ENCODE measurements at regions not wholly inside any gene's neighbourhood (a gene's known extent, or its start where the extent isn't known, plus 50 kb on each side); places are given as distances from the start of the nearest gene placed in this dataset.

- no peak overlapping the region for H3K4me3 ChIP-seq (ENCODE audit: low read length in 2 of 2)
- H3K9ac ChIP-seq (ENCODE audit: low read length in 2 of 2), result no peak overlapping the region
- H3K4me1 ChIP-seq (ENCODE audit: control insufficient read depth, insufficient read depth, low read length), result no peaks in the 10 kb centered on the region
- H3K27ac ChIP-seq (ENCODE audit: low read length), result no peak overlapping the region
- no peaks in the 10 kb centered on the region for H3K9me3 ChIP-seq (ENCODE audit: control insufficient read depth in 2 of 2, low read length in 2 of 2)
- no peaks in the 10 kb centered on the region for H3K36me3 ChIP-seq (ENCODE audit: control insufficient read depth in 2 of 2, insufficient read depth in 2 of 2, low read length in 2 of 2)
- no peaks in the 10 kb centered on the region for H3K27me3 ChIP-seq (ENCODE audit: control insufficient read depth in 1 of 2, insufficient read depth in 2 of 2, low read length in 2 of 2)
Observed at GRCh38 chrX:131942034-131942433, 81.1 kb upstream of the STK26 start.

GRCh38 chrX:131944936-131945902, 77.9 kb upstream of the STK26 start:
- Histone ChIP-seq H3K27me3 (ENCODE audit: control insufficient read depth in 1 of 2, insufficient read depth in 2 of 2, low read length in 2 of 2) (no peaks in the 10 kb centered on the region), H3K27ac (ENCODE audit: low read length) (no peak overlapping the region), H3K9ac (ENCODE audit: low read length in 2 of 2) (no peak overlapping the region), H3K36me3 (ENCODE audit: control insufficient read depth in 2 of 2, insufficient read depth in 2 of 2, low read length in 2 of 2) (no peaks in the 10 kb centered on the region), H3K9me3 (ENCODE audit: control insufficient read depth in 2 of 2, low read length in 2 of 2) (no peaks in the 10 kb centered on the region), H3K4me3 (ENCODE audit: low read length in 2 of 2) (no peak overlapping the region), H3K4me1 (ENCODE audit: control insufficient read depth, insufficient read depth, low read length) (no peaks in the 10 kb centered on the region)

- H3K36me3 ChIP-seq (ENCODE audit: control insufficient read depth in 2 of 2, insufficient read depth in 2 of 2, low read length in 2 of 2), result no peaks in the 10 kb centered on the region
- H3K27me3 ChIP-seq (ENCODE audit: control insufficient read depth in 1 of 2, insufficient read depth in 2 of 2, low read length in 2 of 2), result no peaks in the 10 kb centered on the region
- H3K4me3 ChIP-seq (ENCODE audit: low read length in 2 of 2), result no peak overlapping the region
- no peaks in the 10 kb centered on the region for H3K9me3 ChIP-seq (ENCODE audit: control insufficient read depth in 2 of 2, low read length in 2 of 2)
- no peak overlapping the region for H3K27ac ChIP-seq (ENCODE audit: low read length)
- H3K4me1 ChIP-seq (ENCODE audit: control insufficient read depth, insufficient read depth, low read length), result no peaks in the 10 kb centered on the region
- H3K9ac ChIP-seq (ENCODE audit: low read length in 2 of 2), result no peak overlapping the region
Observed at GRCh38 chrX:131951166-131951565, 71.9 kb upstream of the STK26 start.

- Histone ChIP-seq H3K9me3 (ENCODE audit: control insufficient read depth in 2 of 2, low read length in 2 of 2) (no peaks in the 10 kb centered on the region), H3K9ac (ENCODE audit: low read length in 2 of 2) (no peak overlapping the region), H3K4me1 (ENCODE audit: control insufficient read depth, insufficient read depth, low read length) (no peaks in the 10 kb centered on the region), H3K27ac (ENCODE audit: low read length) (no peak overlapping the region), H3K36me3 (ENCODE audit: control insufficient read depth in 2 of 2, insufficient read depth in 2 of 2, low read length in 2 of 2) (no peaks in the 10 kb centered on the region), H3K27me3 (ENCODE audit: control insufficient read depth in 1 of 2, insufficient read depth in 2 of 2, low read length in 2 of 2) (no peaks in the 10 kb centered on the region), H3K4me3 (ENCODE audit: low read length in 2 of 2) (no peak overlapping the region)
Observed at GRCh38 chrX:131955099-131955777, 67.9 kb upstream of the STK26 start.

GRCh38 chrX:131958724-131959123, 64.4 kb upstream of the STK26 start:
- no peak overlapping the region for H3K9ac ChIP-seq (ENCODE audit: low read length in 2 of 2)
- H3K9me3 ChIP-seq (ENCODE audit: control insufficient read depth in 2 of 2, low read length in 2 of 2), result no peaks in the 10 kb centered on the region
- H3K4me3 ChIP-seq (ENCODE audit: low read length in 2 of 2), result no peak overlapping the region
- H3K27me3 ChIP-seq (ENCODE audit: control insufficient read depth in 1 of 2, insufficient read depth in 2 of 2, low read length in 2 of 2), result no peaks in the 10 kb centered on the region
- no peaks in the 10 kb centered on the region for H3K36me3 ChIP-seq (ENCODE audit: control insufficient read depth in 2 of 2, insufficient read depth in 2 of 2, low read length in 2 of 2)
- no peak overlapping the region for H3K27ac ChIP-seq (ENCODE audit: low read length)
- H3K4me1 ChIP-seq (ENCODE audit: control insufficient read depth, insufficient read depth, low read length), result no peaks in the 10 kb centered on the region

- no peaks in the 10 kb centered on the region for H3K4me1 ChIP-seq (ENCODE audit: control insufficient read depth, insufficient read depth, low read length)
- H3K36me3 ChIP-seq (ENCODE audit: control insufficient read depth in 2 of 2, insufficient read depth in 2 of 2, low read length in 2 of 2), result no peaks in the 10 kb centered on the region
- H3K27ac ChIP-seq (ENCODE audit: low read length), result no peak overlapping the region
- H3K9ac ChIP-seq (ENCODE audit: low read length in 2 of 2), result no peak overlapping the region
- H3K4me3 ChIP-seq (ENCODE audit: low read length in 2 of 2), result no peak overlapping the region
- peaks cover 0 to 7% of the 10 kb centered on the region in 2 donors for H3K27me3 ChIP-seq (ENCODE audit: control insufficient read depth in 1 of 2, insufficient read depth in 2 of 2, low read length in 2 of 2)
- H3K9me3 ChIP-seq (ENCODE audit: control insufficient read depth in 2 of 2, low read length in 2 of 2), result no peaks in the 10 kb centered on the region
Observed at GRCh38 chrX:131970347-131970746, 52.8 kb upstream of the STK26 start.

Data from stomach smooth muscle (tissue), 2 donors.